Activated T-helper 1 cell treated with anti-CD3 and anti-CD28 coated beads, Interleukin-12 subunit alpha, Interleukin-12 subunit beta, Interleukin-2, Interleukin-4 antibody, amounts not matched to agents 30 ng/mL and 10 ng/mL and 1 ng/mL, durations not matched to agents 14 hours and 24 hours and 36 hours (primary cell): ENCODE measurements at regions not wholly inside any gene's neighbourhood (a gene's known extent, or its start where the extent isn't known, plus 50 kb on each side); places are given as distances from the start of the nearest gene placed in this dataset.
"Not testable (repeated sequence)": the region's sequence is repeated elsewhere in the genome, so short reads cannot be mapped to it uniquely, and the experiment has no call there.

Experiments
- DNase-seq: peaks from one replicate; pipeline ENCODE4 v3.0.0; 2021; ENCODE audit warnings: low spot score
- H3K27ac Mint-ChIP-seq: one replicate; pipeline ENCODE4 v1.8.0; 2021; ENCODE audit warnings: mild to moderate bottlenecking, mixed read lengths
- H3K27me3 Mint-ChIP-seq: one replicate; pipeline ENCODE4 v1.8.0; 2022; ENCODE audit warnings: mild to moderate bottlenecking, moderate library complexity, mixed read lengths; ENCODE audit not compliant: insufficient read depth
- H3K36me3 Mint-ChIP-seq: one replicate; pipeline ENCODE4 v1.8.0; 2021; ENCODE audit warnings: low read depth, mixed read lengths
- H3K4me1 Mint-ChIP-seq: one replicate; pipeline ENCODE4 v1.8.0; 2021; ENCODE audit warnings: low read depth, mixed read lengths
- H3K4me3 Mint-ChIP-seq: one replicate; pipeline ENCODE4 v1.8.0; 2021; ENCODE audit warnings: mild to moderate bottlenecking, moderate library complexity, mixed read lengths
- H3K9me3 Mint-ChIP-seq: one replicate; pipeline ENCODE4 v1.8.0; 2021; ENCODE audit warnings: mixed read lengths
- intact Hi-C: fragments of 100-400 bp; cut with micrococcal nuclease; formaldehyde crosslinking; loops from one replicate; pipeline ENCODE4 v1.15.1; 2024

GRCh38 chr7:9726811-9727210, 1246.9 kb upstream of the PHF14 start:
- H3K36me3 Mint-ChIP-seq, H3K27ac Mint-ChIP-seq, DNase-seq, H3K4me1 Mint-ChIP-seq, H3K9me3 Mint-ChIP-seq, intact Hi-C loops, H3K4me3 Mint-ChIP-seq, H3K27me3 Mint-ChIP-seq: not testable (repeated sequence)

GRCh38 chr7:9727467-9727869, 1246.2 kb upstream of the PHF14 start:
- H3K4me1 Mint-ChIP-seq, H3K9me3 Mint-ChIP-seq, H3K4me3 Mint-ChIP-seq, H3K27me3 Mint-ChIP-seq, H3K36me3 Mint-ChIP-seq, intact Hi-C loops, DNase-seq, H3K27ac Mint-ChIP-seq: not testable (repeated sequence)

- H3K9me3 Mint-ChIP-seq, intact Hi-C loops, H3K4me1 Mint-ChIP-seq, DNase-seq, H3K27me3 Mint-ChIP-seq, H3K27ac Mint-ChIP-seq, H3K4me3 Mint-ChIP-seq, H3K36me3 Mint-ChIP-seq: not testable (repeated sequence)
Measured at GRCh38 chr7:9728014-9728657, 1245.5 kb upstream of the PHF14 start.

- no peaks in the 10 kb centered on the region for H3K4me1 Mint-ChIP-seq
- DNase-seq: no peak
- no peak overlapping the region for H3K27ac Mint-ChIP-seq
- no peaks in the 10 kb centered on the region for H3K36me3 Mint-ChIP-seq
- H3K4me3 Mint-ChIP-seq: no peak overlapping the region
- intact Hi-C loops: no loop called here
- H3K27me3 Mint-ChIP-seq: no peaks in the 10 kb centered on the region
- H3K9me3 Mint-ChIP-seq: peaks cover 22% of the 10 kb centered on the region
Measured at GRCh38 chr7:9752033-9752432, 1221.6 kb upstream of the PHF14 start.

GRCh38 chr7:9761224-9761623, 1212.4 kb upstream of the PHF14 start:
- H3K36me3 Mint-ChIP-seq: no peaks in the 10 kb centered on the region

GRCh38 chr7:9776900-9777299, 1196.8 kb upstream of the PHF14 start:
- no peak for DNase-seq
- no peaks in the 10 kb centered on the region for H3K36me3 Mint-ChIP-seq
- no peaks in the 10 kb centered on the region for H3K4me1 Mint-ChIP-seq
- H3K9me3 Mint-ChIP-seq: peaks cover 14% of the 10 kb centered on the region
- no peak overlapping the region for H3K27ac Mint-ChIP-seq
- intact Hi-C loops: no loop called here
- H3K4me3 Mint-ChIP-seq: no peak overlapping the region
- no peaks in the 10 kb centered on the region for H3K27me3 Mint-ChIP-seq

More at GRCh38 chr7:9761224-9761623, 1212.4 kb upstream of the PHF14 start:
- intact Hi-C loops: no loop called here
- H3K4me1 Mint-ChIP-seq: no peaks in the 10 kb centered on the region
- H3K4me3 Mint-ChIP-seq: no peak overlapping the region
- H3K9me3 Mint-ChIP-seq: no peaks in the 10 kb centered on the region
- no peaks in the 10 kb centered on the region for H3K27me3 Mint-ChIP-seq
- H3K27ac Mint-ChIP-seq: no peak overlapping the region
- DNase-seq: no peak

GRCh38 chr7:9778367-9778766, 1195.3 kb upstream of the PHF14 start:
- Mint-ChIP-seq H3K27me3 (no peaks in the 10 kb centered on the region), H3K4me1 (no peaks in the 10 kb centered on the region), H3K36me3 (no peaks in the 10 kb centered on the region), H3K4me3 (no peak overlapping the region), H3K27ac (no peak overlapping the region), H3K9me3 (peaks cover 9% of the 10 kb centered on the region)
- intact Hi-C loops: no loop called here
- no peak for DNase-seq

GRCh38 chr7:9781710-9782109, 1192.0 kb upstream of the PHF14 start:
- no peak for DNase-seq
- H3K27me3 Mint-ChIP-seq: no peaks in the 10 kb centered on the region
- H3K36me3 Mint-ChIP-seq: no peaks in the 10 kb centered on the region
- peaks cover 1% of the 10 kb centered on the region for H3K9me3 Mint-ChIP-seq
- H3K4me1 Mint-ChIP-seq: no peaks in the 10 kb centered on the region
- H3K4me3 Mint-ChIP-seq: no peak overlapping the region
- no peak overlapping the region for H3K27ac Mint-ChIP-seq
- intact Hi-C loops: no loop called here

GRCh38 chr7:9782275-9782674, 1191.4 kb upstream of the PHF14 start:
- Mint-ChIP-seq H3K36me3 (no peaks in the 10 kb centered on the region), H3K4me1 (no peaks in the 10 kb centered on the region)

GRCh38 chr7:9785211-9785610, 1188.5 kb upstream of the PHF14 start:
- no peaks in the 10 kb centered on the region for H3K9me3 Mint-ChIP-seq
- intact Hi-C loops: no loop called here
- H3K36me3 Mint-ChIP-seq: no peaks in the 10 kb centered on the region
- no peaks in the 10 kb centered on the region for H3K4me1 Mint-ChIP-seq
- H3K27me3 Mint-ChIP-seq: no peaks in the 10 kb centered on the region
- DNase-seq: no peak
- H3K4me3 Mint-ChIP-seq: no peak overlapping the region
- no peak overlapping the region for H3K27ac Mint-ChIP-seq

More at GRCh38 chr7:9782275-9782674, 1191.4 kb upstream of the PHF14 start:
- no peaks in the 10 kb centered on the region for H3K27me3 Mint-ChIP-seq
- no peak overlapping the region for H3K4me3 Mint-ChIP-seq
- no peak for DNase-seq
- intact Hi-C loops: no loop called here
- no peaks in the 10 kb centered on the region for H3K9me3 Mint-ChIP-seq
- no peak overlapping the region for H3K27ac Mint-ChIP-seq

- Mint-ChIP-seq H3K27me3 (no peaks in the 10 kb centered on the region), H3K27ac (no peak overlapping the region), H3K4me3 (no peak overlapping the region), H3K4me1 (no peaks in the 10 kb centered on the region), H3K9me3 (peaks cover 12% of the 10 kb centered on the region), H3K36me3 (no peaks in the 10 kb centered on the region)
- intact Hi-C loops: no loop called here
- no peak for DNase-seq
Measured at GRCh38 chr7:9796241-9796640, 1177.4 kb upstream of the PHF14 start.

- no peaks in the 10 kb centered on the region for H3K4me1 Mint-ChIP-seq
- no peaks in the 10 kb centered on the region for H3K27me3 Mint-ChIP-seq
- intact Hi-C loops: no loop called here
- no peaks in the 10 kb centered on the region for H3K36me3 Mint-ChIP-seq
- no peak overlapping the region for H3K4me3 Mint-ChIP-seq
- no peak overlapping the region for H3K27ac Mint-ChIP-seq
- peaks cover 10% of the 10 kb centered on the region for H3K9me3 Mint-ChIP-seq
- DNase-seq: no peak
Measured at GRCh38 chr7:9822458-9823290, 1151.0 kb upstream of the PHF14 start.

GRCh38 chr7:9835199-9835598, 1138.5 kb upstream of the PHF14 start:
- H3K27me3 Mint-ChIP-seq: no peaks in the 10 kb centered on the region
- intact Hi-C loops: no loop called here
- H3K4me3 Mint-ChIP-seq: no peak overlapping the region
- H3K9me3 Mint-ChIP-seq: peaks cover 7% of the 10 kb centered on the region
- H3K36me3 Mint-ChIP-seq: no peaks in the 10 kb centered on the region
- H3K27ac Mint-ChIP-seq: no peak overlapping the region
- no peaks in the 10 kb centered on the region for H3K4me1 Mint-ChIP-seq
- no peak for DNase-seq
